Fibroblast of the aortic adventitia (primary cell): ENCODE measurements at regions not wholly inside any gene's neighbourhood (a gene's known extent, or its start where the extent isn't known, plus 50 kb on each side); places are given as distances from the start of the nearest gene placed in this dataset.

Experiments used
- DNase-seq: peaks from one replicate; pipeline ENCODE4 v3.0.0-alpha.2; 2010; ENCODE audit warnings: low read depth
- H3K4me3 ChIP-seq: 2 replicates; pipeline ENCODE4 v1.5.1; 2011; ENCODE audit warnings: low read depth, mild to moderate bottlenecking, control low read depth, low read length, moderate library complexity
- CTCF ChIP-seq: IDR thresholded peaks from 2 replicates; pipeline ENCODE4 v1.5.1; 2011; ENCODE audit warnings: mild to moderate bottlenecking, low read length, control low read depth, inconsistent platforms; ENCODE audit not compliant: insufficient read depth

GRCh38 chr14:21921453-21921852 is 247.8 kb upstream of the OR4E1 start:
- no peak for TF ChIP-seq CTCF
- no peak for DNase-seq
- no peak overlapping the region for H3K4me3 ChIP-seq

GRCh38 chr14:21917699-21918436 is 244.2 kb upstream of the OR4E1 start:
- peak; percentile 57 for DNase-seq
- TF ChIP-seq CTCF: peak; percentile 84
- H3K4me3 ChIP-seq: no peak overlapping the region

- TF ChIP-seq CTCF: no peak
- H3K4me3 ChIP-seq: no peak overlapping the region
- no peak for DNase-seq
Measured at GRCh38 chr14:21915826-21916225, 242.2 kb upstream of the OR4E1 start.

- TF ChIP-seq CTCF: peak; percentile 62
- no peak overlapping the region for H3K4me3 ChIP-seq
- DNase-seq: peak; percentile 63
Measured at GRCh38 chr14:21913759-21914158, 240.1 kb upstream of the OR4E1 start.

- no peak for TF ChIP-seq CTCF
- H3K4me3 ChIP-seq: no peak overlapping the region
- no peak for DNase-seq
Measured at GRCh38 chr14:21912367-21912766, 238.7 kb upstream of the OR4E1 start.

- TF ChIP-seq CTCF: no peak
- no peak for DNase-seq
- no peak overlapping the region for H3K4me3 ChIP-seq
Measured at GRCh38 chr14:21911877-21912276, 238.3 kb upstream of the OR4E1 start.

GRCh38 chr14:21910260-21910659 is 236.6 kb upstream of the OR4E1 start:
- H3K4me3 ChIP-seq: no peak overlapping the region
- TF ChIP-seq CTCF: no peak
- DNase-seq: no peak
